GM21576 (cell line): ENCODE measurements at regions not wholly inside any gene's neighbourhood (a gene's known extent, or its start where the extent isn't known, plus 50 kb on each side); places are given as distances from the start of the nearest gene placed in this dataset.

Experiments
- ATAC-seq: cut with Tn5 transposase; IDR thresholded peaks from one replicate; pipeline ENCODE4 v1.9.1; 2021; ENCODE audit warnings: mild to moderate bottlenecking, moderate library complexity; ENCODE audit not compliant: unreplicated experiment

DNA sequence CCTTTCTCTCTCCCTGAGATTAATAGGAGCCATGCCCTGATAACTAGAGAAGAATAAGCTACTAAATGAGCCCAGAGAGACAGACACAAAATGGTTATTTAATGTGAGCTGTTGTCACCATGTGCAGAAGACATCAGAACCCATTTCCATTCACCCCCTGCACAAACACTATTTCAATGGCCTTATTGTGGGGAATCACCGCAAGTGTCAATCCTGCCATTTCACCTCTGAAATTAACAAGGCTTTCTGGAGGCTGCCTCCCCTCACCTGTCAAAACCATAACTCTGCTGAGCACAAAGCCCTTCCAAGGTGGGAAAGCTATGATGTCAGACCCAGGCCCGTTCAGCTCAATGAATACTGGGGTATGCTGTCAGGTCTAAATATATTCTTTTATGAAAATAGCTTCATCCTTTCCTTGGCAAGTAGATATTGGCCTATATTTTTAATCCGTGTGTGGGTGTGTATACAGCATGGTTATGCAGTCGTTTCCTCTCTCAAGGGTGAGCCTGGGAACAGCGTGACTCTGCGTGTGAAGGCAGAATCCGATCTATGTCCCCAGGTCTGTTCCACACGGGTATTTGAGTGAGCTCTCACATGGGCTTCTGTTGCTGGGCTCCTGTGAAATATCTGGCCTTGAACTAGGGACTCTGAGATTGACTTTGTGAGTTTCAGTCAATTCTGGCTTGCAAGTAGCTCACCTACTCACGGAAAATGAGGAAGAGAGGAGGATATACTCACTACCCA lies 266.3 kb downstream of the FBXW7 start:
- no peak for ATAC-seq

DNA sequence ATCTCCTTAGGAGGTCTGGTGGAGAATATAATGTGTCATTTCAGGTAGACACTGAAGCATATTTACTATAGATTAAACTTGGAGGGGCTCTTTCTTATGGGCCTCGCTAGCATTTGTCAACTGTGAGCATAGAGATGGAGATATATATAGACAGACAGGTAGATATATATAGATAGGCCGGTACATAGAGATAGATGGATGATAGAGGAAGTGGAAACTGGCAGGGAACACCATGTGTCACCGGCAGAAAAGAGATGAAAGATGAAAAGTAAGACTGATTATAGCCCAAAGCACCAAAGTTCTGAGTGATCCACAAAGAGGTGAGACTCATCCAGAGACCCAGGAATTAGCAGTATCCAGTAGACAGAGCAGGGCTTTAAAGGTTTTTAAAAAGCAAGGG lies 268.1 kb downstream of the FBXW7 start:
- ATAC-seq: no peak

DNA sequence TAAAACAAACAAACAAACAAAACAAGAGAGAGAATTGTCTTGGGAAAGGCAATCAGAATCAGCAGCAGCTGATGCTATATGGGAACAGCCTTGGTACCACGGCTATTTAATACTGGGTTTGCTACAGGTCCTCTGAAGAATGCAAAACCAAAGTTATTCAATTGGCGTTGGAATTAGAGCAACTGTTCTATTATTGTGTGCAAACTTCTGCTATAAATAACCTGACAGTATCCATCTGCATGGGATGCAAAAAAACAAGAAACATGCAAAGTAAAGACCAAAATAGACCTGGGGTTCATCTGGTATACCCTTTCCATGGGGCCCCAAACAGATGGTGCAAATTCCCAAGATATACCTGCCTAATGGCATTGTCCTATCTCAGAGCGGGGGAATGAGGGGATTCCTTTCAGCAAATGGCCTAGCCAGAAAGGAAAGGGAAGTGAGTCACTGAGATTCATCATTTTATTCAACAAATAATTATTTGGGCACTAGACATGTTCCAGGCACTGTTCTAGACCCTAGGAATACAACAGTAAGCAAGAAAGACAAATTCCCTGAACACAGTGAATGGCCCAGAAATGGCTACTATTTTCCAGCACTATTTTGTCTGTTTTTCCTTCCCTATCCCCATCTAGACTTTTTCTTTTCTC lies 268.9 kb downstream of the FBXW7 start:
- ATAC-seq: no peak

DNA sequence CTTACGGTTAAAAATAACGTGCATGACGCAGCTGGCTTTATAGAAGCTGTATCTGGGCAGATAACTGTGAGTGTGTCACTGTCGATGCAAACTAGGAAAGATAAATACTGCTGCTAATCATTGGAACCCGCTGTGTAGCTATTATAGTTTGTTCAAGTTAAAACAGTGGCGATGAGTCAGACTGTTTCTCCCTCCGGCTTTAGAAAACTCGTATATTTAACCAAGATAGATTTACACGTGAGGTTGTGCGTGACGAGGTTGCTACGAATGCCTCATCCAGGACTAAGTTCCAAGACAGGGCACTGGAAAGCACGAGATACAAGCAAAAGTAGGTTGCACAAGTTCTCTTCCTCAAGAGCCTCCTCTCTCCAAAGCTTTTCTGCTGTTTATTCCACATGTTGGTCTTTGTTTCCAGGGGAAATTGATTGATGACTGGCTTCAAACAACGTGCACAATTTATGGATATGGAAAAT lies 270.7 kb downstream of the FBXW7 start:
- no peak for ATAC-seq

DNA sequence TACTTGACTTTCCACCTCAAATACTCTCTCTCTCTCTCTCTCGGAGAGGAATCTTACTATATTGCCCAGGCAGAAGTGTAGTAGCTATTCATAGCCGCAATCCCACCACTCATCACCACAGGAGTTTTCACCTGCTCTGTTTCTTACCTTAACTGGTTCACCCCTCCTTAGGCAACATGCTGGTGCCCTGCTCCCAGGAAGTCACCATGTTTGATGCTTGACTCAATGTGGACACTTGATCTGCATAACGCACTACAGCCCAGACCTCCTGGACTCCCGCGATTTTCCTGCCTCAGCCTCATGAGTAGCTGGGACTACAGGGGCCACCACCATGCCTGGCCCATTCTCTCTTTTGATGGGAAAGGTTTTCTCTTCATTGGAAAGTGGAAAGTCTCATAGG lies 271.8 kb downstream of the FBXW7 start:
- no peak for ATAC-seq

DNA sequence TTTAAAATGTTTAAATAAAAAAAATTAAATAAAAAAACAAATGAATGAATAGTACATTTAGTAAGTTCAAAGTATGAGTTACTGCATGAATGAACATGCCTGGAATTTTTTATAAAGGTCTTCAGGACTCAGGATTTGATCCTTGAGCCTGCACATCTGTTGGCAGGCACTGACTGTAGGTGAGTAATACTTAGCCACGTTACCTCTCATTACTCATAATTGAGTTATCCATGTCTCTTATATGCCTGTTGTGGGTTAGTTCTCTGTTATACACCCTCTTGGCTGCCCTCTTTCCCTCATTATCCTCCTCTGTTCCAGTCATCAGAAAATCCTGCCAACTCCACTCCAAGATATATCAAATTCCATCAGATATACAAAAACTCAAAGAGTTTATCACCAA lies 276.0 kb downstream of the FBXW7 start:
- ATAC-seq: no peak

DNA sequence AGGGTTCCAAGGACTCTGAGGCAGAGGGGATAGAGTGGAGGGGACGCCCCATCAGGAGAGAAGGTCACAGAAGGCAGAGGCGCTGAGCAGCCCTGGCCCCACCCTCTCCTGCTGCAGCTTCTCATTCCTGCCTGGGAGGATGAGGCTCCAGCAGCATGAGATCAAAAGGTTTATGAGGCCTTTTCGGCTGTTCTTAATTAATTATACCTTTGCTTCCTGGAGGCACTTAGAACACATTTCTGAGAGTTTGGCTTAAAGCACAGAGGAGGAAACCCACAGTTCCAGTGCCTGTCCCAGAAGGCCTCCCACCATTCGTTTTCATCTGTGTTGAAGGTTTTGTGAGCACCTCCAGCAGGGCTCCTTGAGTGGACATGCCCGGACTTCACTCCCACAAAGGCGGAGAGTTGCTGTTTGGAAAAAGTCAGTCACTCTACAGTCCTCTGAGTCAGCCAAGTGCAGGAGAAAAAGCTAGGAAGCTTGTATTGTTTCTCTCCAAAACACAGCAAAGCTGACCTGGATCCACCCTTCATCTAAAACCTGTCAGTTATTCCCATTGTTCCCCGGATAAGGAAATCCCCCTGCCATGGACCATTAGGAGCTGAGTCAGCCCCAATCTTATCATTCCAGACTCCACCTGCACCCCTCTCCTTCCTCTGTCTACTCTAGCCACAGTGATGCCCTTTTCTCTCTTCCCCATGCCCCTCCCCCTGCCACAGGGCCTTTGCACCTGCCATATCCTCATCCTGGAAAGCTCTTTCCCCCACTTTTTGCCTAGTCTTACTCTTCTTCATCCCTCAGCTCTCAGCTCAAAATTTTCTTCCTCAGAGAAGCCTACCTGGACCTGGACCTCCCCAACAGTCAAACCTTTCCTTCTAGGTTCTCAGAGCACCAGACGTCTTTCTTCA lies 276.8 kb downstream of the FBXW7 start:
- ATAC-seq: no peak

DNA sequence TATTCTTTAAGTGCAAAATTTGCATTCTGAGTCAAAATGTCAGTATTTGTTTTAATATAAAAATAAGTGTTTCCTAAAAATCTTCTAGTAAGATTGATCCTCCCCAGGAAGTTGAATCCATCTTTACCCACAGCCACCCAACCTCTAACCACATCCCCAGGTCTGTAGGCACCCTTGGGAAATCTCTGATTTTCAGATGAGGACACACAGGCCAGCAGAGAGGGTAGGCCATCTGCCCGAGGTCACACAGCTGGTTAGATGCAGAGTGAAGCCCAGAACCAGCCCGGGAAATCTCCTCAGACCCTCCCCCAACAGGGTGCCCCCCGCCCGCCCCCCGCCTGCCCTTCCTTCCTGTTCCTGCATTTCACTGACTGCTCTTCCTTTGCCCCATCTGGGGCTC lies 277.5 kb downstream of the FBXW7 start:
- no peak for ATAC-seq

DNA sequence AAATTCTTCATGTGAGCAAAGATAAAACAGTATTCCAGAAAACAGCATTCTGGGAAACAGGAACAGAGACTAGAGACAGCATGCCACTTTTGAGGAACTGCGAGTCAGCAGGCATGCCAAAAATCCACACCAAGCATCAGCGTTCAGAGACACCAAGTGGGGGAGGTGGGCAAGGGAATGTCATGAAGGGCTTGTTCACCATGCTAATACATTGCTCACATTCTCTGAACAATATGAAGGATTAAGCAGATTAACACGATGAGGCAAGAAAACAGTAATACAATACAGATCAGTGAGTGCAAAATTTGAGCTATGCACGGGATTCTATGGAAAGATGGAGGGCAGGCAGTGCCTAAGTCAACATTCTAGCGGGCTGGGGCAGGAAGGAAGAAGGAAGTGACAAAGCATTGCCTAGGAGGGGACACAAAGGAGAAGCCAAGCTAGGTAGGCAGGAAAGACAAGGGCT lies 278.3 kb downstream of the FBXW7 start:
- no peak for ATAC-seq

DNA sequence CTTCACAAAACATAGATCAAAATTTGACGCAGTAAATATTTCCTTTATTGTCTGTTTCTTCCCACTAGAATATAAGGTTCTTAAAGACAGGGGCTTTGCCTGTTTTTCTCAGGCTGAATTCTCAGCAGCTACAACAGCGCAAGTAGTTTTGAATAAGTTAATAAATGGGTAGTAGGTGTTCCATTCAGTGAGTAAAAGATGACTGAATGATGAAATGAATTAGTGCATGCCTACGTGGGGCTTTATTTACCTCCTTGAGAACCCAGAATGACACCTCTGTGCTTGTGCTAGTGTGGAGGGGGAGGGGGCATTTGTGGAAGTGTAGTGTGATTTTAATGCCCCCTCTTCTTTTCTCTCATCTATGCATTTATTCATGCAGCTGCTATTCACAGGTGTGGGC lies 278.9 kb downstream of the FBXW7 start:
- ATAC-seq: no peak

DNA sequence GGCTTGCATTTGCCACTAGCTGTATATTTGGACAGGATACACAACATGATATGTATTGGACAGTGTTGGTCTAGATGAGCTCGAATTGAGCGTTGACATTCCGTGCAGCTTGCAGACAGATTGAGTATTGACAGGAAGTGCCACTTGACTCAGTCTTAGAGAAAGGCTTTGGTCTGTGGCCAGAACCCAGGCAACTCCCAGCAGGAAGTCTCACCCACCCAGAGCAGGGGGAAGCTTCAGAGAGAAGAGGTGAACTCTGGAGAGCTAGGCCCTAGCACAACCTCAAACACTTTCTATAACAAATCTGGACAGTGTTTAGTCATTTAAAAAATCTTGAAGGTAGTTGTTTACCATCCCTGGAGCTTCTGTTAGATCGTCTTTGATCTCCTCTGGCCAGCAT lies 280.5 kb downstream of the FBXW7 start:
- ATAC-seq: peak; percentile 75

DNA sequence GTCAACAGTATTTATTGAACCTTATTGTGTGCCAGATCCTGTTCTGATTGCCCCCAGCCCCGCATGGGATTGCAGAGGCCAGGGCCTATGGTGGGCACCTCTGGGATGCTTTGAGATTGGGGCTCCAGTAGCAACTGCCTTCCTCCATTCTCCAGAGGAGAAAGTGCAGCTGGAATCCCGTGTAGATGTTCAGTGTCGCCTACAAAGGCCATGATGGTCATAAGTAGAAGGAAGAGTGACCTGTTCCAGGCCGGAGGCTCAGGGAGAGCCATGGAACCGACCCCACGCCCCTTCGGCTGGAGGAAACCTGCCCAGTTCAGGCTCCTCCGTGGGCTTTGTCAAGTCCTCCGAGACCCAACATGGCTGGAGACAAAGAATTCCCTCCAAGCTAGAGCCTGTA lies 287.5 kb downstream of the FBXW7 start:
- ATAC-seq: no peak

DNA sequence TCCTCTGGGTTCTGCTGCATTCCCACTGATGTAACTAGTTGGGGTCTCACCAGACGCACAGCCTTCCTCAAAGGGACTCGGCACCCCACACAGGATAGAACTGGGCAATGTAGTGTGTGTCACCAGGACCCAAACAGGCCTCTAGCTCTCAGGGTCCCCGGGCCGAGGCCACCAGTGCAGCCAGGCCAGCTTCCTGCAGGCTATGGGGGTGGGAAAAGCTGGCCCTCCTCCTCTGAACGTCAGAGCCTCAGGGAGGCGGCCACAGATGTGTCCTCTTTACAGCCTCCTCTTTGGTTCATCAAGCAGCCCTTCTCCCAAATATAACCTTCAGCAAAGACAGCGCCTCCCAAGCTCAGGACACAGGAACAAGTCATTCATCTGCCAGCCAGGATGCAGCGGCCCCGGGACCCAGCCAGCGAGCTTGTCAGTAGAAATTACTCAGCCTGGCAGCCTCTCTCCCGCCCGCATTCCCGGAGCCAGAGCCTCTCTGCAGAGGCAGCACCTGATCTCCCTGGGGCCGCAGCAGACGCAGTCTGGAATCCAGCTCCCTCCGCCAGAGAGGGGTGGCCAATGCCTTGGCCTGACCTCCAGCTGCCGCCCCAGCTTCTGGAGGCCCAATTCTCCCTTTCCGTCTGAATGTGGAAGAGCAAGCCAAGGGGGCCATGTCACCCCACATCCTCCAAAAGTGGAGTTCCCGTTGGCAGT lies 288.5 kb downstream of the FBXW7 start:
- no peak for ATAC-seq

DNA sequence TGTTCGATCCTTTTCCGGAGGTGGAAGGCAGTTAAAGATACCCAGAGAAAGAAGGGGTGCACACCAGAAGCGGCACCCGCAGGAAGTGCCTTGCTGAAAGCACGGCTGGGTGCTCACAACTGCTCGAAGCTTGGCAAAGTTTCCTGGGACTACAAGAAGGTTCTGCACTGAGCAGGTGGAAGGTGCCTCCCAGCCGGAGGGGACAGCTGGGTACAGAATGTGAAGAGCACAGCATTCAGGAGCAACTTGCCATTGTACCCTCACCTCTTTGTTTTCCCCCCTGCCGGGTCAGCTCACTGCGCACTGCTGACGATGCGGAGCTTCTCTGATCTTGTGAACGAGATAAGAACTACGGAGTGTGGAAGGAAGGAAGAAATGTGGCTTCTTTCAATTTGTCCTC lies 289.2 kb downstream of the FBXW7 start:
- no peak for ATAC-seq

DNA sequence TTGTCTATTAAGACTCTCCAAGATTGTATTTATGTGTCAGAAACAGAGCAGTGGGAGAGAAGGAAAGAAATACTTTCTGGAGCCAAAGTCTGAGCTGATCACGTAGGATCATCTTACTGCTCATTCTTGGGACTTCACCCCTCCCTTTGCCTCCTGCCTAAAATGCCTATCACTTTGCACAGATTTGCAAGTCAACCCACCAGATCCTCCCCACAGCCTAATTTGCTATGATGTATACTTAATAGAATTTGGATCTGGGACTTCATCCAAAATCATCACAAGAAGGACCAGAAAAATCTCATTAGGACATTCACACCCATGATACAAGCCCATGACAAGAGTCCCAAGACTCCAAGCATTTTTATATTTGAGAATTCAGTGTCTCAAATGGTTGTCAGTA lies 290.2 kb downstream of the FBXW7 start:
- ATAC-seq: no peak

DNA sequence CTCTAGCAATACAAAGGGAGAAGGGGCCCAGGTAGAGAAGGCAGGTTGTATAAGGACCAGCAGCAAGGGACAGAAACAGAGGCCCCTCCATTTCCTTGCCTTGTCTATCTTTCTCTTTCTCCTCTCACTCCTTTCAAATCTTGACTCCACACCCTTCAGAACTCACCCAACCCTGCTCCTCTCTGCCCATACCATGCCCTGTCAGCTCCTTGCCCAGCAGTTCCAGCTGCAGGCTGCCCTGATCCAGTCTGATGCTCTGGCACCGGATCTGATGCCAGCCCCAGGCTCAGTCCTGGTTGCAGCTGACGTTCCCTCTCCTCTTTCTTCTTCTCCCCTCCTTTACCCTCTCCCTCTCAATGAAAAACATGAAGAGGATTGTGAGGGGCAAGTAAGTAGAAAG lies 291.2 kb downstream of the FBXW7 start:
- no peak for ATAC-seq

DNA sequence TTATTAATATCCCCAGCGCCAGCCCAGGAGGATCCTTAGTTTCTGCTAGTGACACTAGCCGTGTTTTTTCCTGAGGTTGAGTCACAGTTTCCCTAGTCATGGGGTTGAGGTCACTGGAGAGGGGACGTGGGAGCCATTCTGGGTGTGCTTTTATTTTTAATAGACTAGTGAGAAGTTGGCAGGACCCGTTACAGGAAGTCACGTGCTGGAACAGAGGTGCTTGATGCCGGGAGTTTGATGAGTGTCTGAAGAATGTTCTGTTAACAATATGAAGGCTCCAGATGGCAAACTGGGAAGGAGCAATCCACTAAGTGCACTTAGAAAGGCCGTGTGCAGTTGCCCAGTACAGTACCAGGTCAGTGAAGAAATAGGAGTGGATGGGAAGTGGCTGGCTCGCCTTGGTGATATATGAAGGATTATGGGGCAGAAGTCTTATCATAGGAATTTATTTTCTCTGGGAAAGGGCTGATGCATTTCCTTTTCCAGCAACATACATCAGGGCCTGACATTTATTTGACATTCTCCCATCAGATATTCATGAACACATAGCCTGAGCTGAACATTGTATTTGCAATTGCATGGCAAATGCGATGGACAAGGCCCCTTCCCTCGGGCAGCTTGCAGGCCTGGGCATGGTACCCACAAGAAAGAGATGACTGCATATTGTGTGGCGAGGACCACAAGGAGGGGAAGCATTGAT lies 291.8 kb downstream of the FBXW7 start:
- ATAC-seq: no peak

DNA sequence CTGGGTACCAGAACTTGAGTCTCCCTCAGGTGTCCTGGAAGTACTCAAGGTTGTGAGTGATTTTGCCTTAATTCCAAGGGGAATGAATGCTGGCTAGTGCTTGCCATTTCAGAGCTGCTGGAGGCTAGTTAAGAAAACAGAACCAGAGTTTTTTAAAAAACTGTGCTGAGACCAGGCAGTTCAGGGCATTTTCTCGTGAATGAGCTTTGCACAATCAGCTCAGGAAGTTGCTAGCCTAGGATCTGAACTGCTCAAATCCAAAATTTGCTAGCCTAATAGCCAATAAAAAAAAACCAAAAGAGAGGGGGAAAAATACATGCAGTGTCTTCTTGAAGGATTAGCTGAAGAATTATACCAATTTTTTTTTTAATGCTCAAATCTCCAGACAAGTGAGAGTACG lies 292.7 kb downstream of the FBXW7 start:
- ATAC-seq: no peak

DNA sequence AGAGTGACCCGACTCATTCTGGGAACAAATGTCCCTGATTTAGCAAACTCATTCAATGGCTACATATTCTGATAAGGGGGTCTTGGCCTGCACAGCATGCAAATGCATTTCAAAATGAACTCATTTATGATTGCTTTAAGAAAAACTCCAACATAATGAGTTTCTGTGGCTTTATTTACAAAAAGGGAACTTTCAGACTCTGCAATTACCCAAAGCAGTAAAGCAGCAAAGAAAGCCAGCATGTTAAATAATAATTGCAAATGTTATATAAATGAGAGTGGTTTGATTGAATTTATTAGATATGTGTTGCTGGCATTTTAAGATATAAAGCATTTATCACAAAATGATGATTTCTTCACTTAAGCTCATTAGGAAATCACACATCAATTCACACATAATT lies 295.7 kb downstream of the FBXW7 start:
- ATAC-seq: no peak

DNA sequence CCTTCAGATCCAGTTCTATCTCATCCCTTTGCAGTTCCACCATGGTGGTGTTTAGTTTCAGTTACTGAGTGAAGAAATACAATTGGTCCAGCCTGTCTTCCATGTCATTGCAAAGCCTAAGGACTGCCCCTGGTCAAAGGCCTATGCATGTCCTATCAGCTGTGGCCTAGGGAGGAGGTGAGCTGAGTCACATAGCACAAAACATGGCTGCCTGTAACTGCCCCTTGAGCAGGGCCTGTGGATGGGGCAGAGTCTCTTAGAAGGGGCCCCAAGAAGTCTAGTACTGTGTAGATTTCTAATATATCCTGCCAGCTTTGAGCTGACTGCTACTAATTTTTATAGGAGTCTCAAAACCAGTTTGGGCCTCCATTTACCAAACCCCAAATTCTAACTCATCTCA lies 296.7 kb downstream of the FBXW7 start:
- no peak for ATAC-seq
